ENCODE measurements at regions not wholly inside any gene's neighbourhood (a gene's known extent, or its start where the extent isn't known, plus 50 kb on each side); places are given as distances from the start of the nearest gene placed in this dataset.

- intact Hi-C loops (cut with DNase I), result no loop called here
- H3K27ac ChIP-seq, result no peak overlapping the region
- no peak overlapping the region for H3K4me3 ChIP-seq
- H3K36me3 ChIP-seq, result no peaks in the 10 kb centered on the region
- H3K4me1 ChIP-seq, result no peaks in the 10 kb centered on the region
- no peak for TF ChIP-seq CTCF (IDR thresholded peaks at IDR 0.05)
- no peaks in the 10 kb centered on the region for H3K9me3 ChIP-seq
- ATAC-seq (no peak), DNase-seq (no peak)
- no peaks in the 10 kb centered on the region for H3K27me3 ChIP-seq (ENCODE audit: low read depth)
These were observed 62.3 kb upstream of the SHOX start for GRCh38 chrX:568311-568710.

GRCh38 chrX:572538-573124 is 58.0 kb upstream of the SHOX start:
- ATAC-seq (no peak), DNase-seq (no peak)
- Histone ChIP-seq H3K27ac (no peak overlapping the region), H3K9me3 (no peaks in the 10 kb centered on the region), H3K27me3 (ENCODE audit: low read depth) (no peaks in the 10 kb centered on the region), H3K4me1 (no peaks in the 10 kb centered on the region), H3K4me3 (no peak overlapping the region), H3K36me3 (no peaks in the 10 kb centered on the region)
- intact Hi-C loops (cut with DNase I), result no loop called here
- no peak for TF ChIP-seq CTCF (IDR thresholded peaks at IDR 0.05)

GRCh38 chrX:574251-574650 is 56.3 kb upstream of the SHOX start:
- TF ChIP-seq CTCF (IDR thresholded peaks at IDR 0.05), result no peak
- no peaks in the 10 kb centered on the region for H3K36me3 ChIP-seq
- no peaks in the 10 kb centered on the region for H3K4me1 ChIP-seq
- no peak overlapping the region for H3K27ac ChIP-seq
- no peaks in the 10 kb centered on the region for H3K9me3 ChIP-seq
- ATAC-seq, result no peak
- intact Hi-C loops (cut with DNase I), result no loop called here
- H3K27me3 ChIP-seq (ENCODE audit: low read depth), result no peaks in the 10 kb centered on the region
- no peak for DNase-seq
- no peak overlapping the region for H3K4me3 ChIP-seq

GRCh38 chrX:574830-575229 is 55.8 kb upstream of the SHOX start:
- Histone ChIP-seq H3K4me1 (no peaks in the 10 kb centered on the region), H3K9me3 (no peaks in the 10 kb centered on the region), H3K4me3 (no peak overlapping the region), H3K36me3 (no peaks in the 10 kb centered on the region), H3K27ac (no peak overlapping the region), H3K27me3 (ENCODE audit: low read depth) (no peaks in the 10 kb centered on the region)
- no peak for ATAC-seq
- intact Hi-C loops (cut with DNase I), result no loop called here
- DNase-seq, result no peak
- TF ChIP-seq CTCF (IDR thresholded peaks at IDR 0.05), result no peak

GRCh38 chrX:576904-577560 is 53.6 kb upstream of the SHOX start:
- H3K4me1 ChIP-seq, result no peaks in the 10 kb centered on the region
- H3K4me3 ChIP-seq, result no peak overlapping the region
- H3K36me3 ChIP-seq, result no peaks in the 10 kb centered on the region
- intact Hi-C loops (cut with DNase I), result no loop called here
- no peak overlapping the region for H3K27ac ChIP-seq
- H3K9me3 ChIP-seq, result no peaks in the 10 kb centered on the region
- H3K27me3 ChIP-seq (ENCODE audit: low read depth), result no peaks in the 10 kb centered on the region
- ATAC-seq, result no peak
- DNase-seq, result no peak
- TF ChIP-seq CTCF (IDR thresholded peaks at IDR 0.05), result no peak
